Fibroblast of peridontal ligament (primary cell): ENCODE measurements at regions not wholly inside any gene's neighbourhood (a gene's known extent, or its start where the extent isn't known, plus 50 kb on each side); places are given as distances from the start of the nearest gene placed in this dataset.
"Not testable (repeated sequence)": the region's sequence is repeated elsewhere in the genome, so short reads cannot be mapped to it uniquely, and the experiment has no call there.

Experiments used
- DNase-seq: peaks from one replicate; pipeline ENCODE4 v3.0.0-alpha.2; 2010; ENCODE audit errors: extremely low read depth

- DNase-seq, result no peak
Measured at GRCh38 chr9:32886021-32886420, 102.7 kb downstream of the TMEM215 start.

- DNase-seq, result not testable (repeated sequence)
Measured at GRCh38 chr9:32894485-32894884, 106.9 kb downstream of the APTX start.

GRCh38 chr9:32899181-32899580 lies 102.2 kb downstream of the APTX start:
- no peak for DNase-seq

- DNase-seq, result no peak
Measured at GRCh38 chr9:32899761-32900160, 101.7 kb downstream of the APTX start.

- no peak for DNase-seq
Measured at GRCh38 chr9:32906213-32906612, 95.2 kb downstream of the APTX start.

- DNase-seq, result no peak
Measured at GRCh38 chr9:32915802-32916201, 85.6 kb downstream of the APTX start.

GRCh38 chr9:32918628-32919027 lies 82.8 kb downstream of the APTX start:
- no peak for DNase-seq
